GM13977 (cell line): ENCODE measurements at regions not wholly inside any gene's neighbourhood (a gene's known extent, or its start where the extent isn't known, plus 50 kb on each side); places are given as distances from the start of the nearest gene placed in this dataset.

Experiments used
- DNase-seq: peaks from one replicate; pipeline ENCODE4 v3.0.0; 2012; ENCODE audit warnings: low spot score
- in situ Hi-C: fragments of 300-500 bp; cut with MboI; formaldehyde crosslinking; loops from one replicate; pipeline ENCODE4 v1.12.0; 2022; ENCODE audit warnings: low sequenced_read_pairs, low pct_unique_long_range_greater_than_20kb, mixed read lengths, inconsistent platforms; ENCODE audit not compliant: unreplicated experiment
- TF ChIP-seq, protein P1 (sequence below): IDR thresholded peaks from 2 replicates; pipeline ENCODE4 v1.5.1; 2012; ENCODE audit warnings: mild to moderate bottlenecking, control low read depth; ENCODE audit not compliant: insufficient read depth; ENCODE audit errors: extremely low read depth, missing control alignments

DNA sequence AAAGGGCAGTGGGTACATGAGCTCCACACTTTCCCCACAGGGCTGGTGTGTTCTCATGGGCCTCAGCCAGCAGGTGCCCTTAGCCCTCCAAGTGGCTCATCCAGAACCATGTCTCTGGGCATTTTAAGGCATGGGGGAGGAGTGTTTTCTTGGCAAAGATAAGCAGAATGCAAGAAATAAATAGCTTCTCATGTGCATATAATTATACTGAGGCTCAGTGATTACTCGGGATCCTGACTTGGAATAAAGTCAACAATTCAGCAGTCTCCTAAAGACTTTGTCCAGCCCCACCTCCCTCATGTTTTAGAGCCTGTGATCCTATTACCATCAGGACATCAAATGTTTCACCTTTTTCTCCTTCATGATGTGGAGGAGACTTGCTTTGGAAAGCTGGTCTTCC is 92.7 kb upstream of the COG2 start:
- TF ChIP-seq, protein P1, sequence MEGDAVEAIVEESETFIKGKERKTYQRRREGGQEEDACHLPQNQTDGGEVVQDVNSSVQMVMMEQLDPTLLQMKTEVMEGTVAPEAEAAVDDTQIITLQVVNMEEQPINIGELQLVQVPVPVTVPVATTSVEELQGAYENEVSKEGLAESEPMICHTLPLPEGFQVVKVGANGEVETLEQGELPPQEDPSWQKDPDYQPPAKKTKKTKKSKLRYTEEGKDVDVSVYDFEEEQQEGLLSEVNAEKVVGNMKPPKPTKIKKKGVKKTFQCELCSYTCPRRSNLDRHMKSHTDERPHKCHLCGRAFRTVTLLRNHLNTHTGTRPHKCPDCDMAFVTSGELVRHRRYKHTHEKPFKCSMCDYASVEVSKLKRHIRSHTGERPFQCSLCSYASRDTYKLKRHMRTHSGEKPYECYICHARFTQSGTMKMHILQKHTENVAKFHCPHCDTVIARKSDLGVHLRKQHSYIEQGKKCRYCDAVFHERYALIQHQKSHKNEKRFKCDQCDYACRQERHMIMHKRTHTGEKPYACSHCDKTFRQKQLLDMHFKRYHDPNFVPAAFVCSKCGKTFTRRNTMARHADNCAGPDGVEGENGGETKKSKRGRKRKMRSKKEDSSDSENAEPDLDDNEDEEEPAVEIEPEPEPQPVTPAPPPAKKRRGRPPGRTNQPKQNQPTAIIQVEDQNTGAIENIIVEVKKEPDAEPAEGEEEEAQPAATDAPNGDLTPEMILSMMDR, result no peak
- in situ Hi-C loops, result no loop called here
- DNase-seq, result no peak

DNA sequence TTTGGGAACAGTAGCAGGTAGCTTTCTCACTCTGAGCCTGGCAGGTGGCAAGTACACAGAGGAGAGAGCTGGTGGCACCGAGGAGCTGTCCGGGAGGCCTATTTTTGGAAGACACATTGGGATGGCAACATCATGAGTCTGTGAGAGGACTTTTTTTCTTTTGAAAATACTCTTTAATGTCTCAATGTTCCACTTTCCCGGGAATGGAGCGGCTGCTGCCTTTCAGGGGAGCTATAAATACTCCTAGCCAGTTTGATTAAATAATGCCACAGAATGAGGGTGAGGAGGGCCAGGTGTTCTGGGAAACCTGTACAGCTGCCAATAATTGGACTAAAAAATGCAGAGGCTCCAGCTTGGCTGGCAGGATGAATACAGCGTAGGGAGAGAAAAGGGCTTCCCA is 93.3 kb upstream of the COG2 start:
- in situ Hi-C loops, result no loop called here
- no peak for DNase-seq
- TF ChIP-seq, protein P1, result no peak

DNA sequence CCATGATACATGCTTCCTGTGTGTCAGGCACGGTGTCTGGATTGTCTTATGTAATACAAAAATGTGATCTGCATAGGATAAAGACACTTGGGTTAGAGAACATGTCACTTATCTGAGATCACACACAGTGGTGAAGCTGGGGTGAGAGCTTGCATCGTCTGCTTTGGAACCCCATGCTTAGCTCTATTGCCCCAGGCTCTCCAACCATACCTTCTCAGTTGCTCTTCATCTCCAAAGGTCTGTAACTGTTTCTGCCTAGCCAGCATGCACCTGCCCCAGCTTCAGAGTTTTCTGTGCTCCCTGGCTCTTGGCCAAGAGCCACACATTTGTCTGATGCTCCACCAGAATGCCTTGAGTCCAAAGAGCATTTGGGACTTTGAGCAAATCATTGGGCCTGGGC is 93.9 kb upstream of the COG2 start:
- DNase-seq, result no peak
- in situ Hi-C loops, result no loop called here
- TF ChIP-seq, protein P1, result no peak

DNA sequence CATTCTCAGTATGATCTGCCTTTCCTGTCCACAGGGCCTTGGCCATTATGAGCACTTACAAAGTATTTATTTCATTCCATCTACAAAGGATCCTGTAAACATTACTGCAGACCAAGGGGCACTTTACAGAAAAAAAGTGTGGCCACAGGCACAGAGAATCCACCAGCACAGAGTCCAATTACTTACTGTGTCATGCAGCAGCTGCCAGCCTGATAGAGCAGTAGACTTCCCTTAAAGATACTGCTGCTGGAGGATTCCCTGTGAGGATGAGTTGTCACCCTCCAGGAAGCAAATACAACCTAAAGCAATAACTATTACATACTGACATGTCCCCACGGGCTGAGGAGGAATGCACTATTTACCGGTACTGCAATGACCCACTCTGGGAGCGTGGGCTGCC is 97.1 kb upstream of the COG2 start:
- in situ Hi-C loops, result no loop called here
- DNase-seq, result no peak
- TF ChIP-seq, protein P1, result no peak

DNA sequence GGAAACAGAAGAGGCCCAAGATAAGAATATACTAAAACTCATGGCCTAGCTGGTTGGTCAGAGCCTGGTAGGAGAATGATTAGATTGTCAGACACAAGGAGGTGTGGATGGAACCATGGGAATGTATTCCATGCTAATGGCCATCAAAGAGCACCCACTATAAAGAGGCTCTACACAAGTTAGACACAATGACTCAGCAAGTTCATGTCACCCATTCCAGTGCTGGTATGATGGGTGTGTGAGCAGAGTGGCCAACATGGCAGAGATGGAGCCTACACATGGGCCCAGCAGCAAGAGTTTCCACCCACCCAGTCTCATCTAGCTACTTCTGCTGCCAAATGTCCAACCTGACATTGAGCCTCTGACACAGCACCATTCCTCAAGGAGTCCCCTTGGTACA is 97.5 kb upstream of the COG2 start:
- TF ChIP-seq, protein P1, result no peak
- in situ Hi-C loops, result no loop called here
- DNase-seq, result no peak

DNA sequence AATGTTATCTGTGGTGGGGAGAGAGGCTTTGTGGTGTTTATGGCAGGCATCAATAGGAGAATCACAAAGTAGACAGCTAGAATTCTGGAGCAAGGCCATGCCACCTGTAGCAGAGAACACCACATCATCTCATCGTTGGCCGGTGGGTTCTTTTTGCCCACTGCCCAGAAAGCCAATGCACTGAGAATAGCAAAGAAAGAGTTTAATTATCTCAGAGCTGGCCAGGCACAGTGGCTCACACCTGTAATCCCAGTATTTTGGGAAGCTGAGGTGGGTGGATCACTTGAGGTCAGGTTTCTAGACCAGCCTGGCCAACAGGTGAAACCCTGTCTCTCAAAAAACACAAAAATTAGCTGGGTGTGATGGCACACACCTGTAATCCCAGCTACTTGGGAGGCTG is 99.2 kb upstream of the COG2 start:
- DNase-seq, result no peak
- TF ChIP-seq, protein P1, result no peak
- in situ Hi-C loops, result no loop called here

DNA sequence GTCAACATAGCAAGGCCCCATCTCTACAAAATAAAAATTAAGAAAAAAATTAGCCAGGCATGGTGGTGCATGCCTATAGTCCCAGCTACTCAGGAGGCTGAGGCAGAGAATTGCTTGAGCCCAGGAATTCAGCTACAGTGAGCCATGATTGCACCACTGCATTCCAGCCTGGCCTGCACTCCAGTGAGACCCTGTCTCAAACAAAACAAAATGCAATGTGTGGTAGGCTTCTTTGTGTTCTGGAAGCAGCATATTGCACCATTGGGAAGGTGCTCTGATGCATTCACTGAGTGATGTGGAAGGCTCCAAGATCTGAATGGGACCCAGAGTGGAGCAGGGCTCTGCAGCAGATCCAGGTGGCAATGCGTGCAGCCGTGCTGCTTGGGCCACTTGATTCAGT is 99.6 kb upstream of the COG2 start:
- DNase-seq, result no peak
- in situ Hi-C loops, result no loop called here
- TF ChIP-seq, protein P1, result no peak
